Mucosa of descending colon (tissue), 3 donors: ENCODE measurements at regions not wholly inside any gene's neighbourhood (a gene's known extent, or its start where the extent isn't known, plus 50 kb on each side); places are given as distances from the start of the nearest gene placed in this dataset.

Experiments used
- ATAC-seq: fragments of 200-7000 bp; cut with Tn5 transposase; one replicate; pipeline ENCODE4 v1.9.1; 2020; ENCODE audit warnings: mild to moderate bottlenecking, moderate library complexity
- DNase-seq, 3 donors: peaks; one replicate each; pipeline ENCODE4 v3.0.0-alpha.2; 2020
- H3K36me3 ChIP-seq: fragments of 200-600 bp; one replicate; pipeline ENCODE4 v1.8.0; 2021; ENCODE audit warnings: low read depth, mild to moderate bottlenecking
- H3K4me1 ChIP-seq: fragments of 200-600 bp; one replicate; pipeline ENCODE4 v1.8.0; 2021; ENCODE audit warnings: low read depth, mild to moderate bottlenecking
- H3K4me3 ChIP-seq: fragments of 200-600 bp; one replicate; pipeline ENCODE4 v1.8.0; 2021; ENCODE audit warnings: mild to moderate bottlenecking
- H3K9me3 ChIP-seq: fragments of 200-600 bp; one replicate; pipeline ENCODE4 v1.8.0; 2021; ENCODE audit warnings: mild to moderate bottlenecking
- CTCF ChIP-seq: fragments of 200-600 bp; IDR thresholded peaks from one replicate; pipeline ENCODE4 v1.8.0; 2022; ENCODE audit warnings: antibody characterized with exemption, mild to moderate bottlenecking
- intact Hi-C, 2 donors: fragments of 100-400 bp; cut with DNase I in 1 of 2; cut with micrococcal nuclease in 1 of 2; formaldehyde crosslinking; loops; one replicate each; pipeline versions ENCODE4 v1.11.0 to v1.11.1; 2022; cut with DNase I, micrococcal nuclease
- donor health status: DM: no; HTN: no; CAD: no; lungs with moderate emphysema.
- donor health status: DM: no; HTN: no; CAD: no.
- donor health status: DM: no; HTN: yes; CAD: no.

GRCh38 chr2:53087262-53087873, 680.2 kb upstream of the CHAC2 start:
- no peak for DNase-seq
- TF ChIP-seq CTCF: no peak
- Histone ChIP-seq H3K4me1 (no peaks in the 10 kb centered on the region), H3K36me3 (no peaks in the 10 kb centered on the region), H3K9me3 (no peaks in the 10 kb centered on the region), H3K4me3 (no peak overlapping the region)
- intact Hi-C loops: no loop called here
- no peak for ATAC-seq

- Histone ChIP-seq H3K4me3 (no peak overlapping the region), H3K36me3 (no peaks in the 10 kb centered on the region), H3K4me1 (no peaks in the 10 kb centered on the region), H3K9me3 (no peaks in the 10 kb centered on the region)
- intact Hi-C loops: no loop called here
- no peak for DNase-seq
- TF ChIP-seq CTCF: no peak
- ATAC-seq: no peak
Measured at GRCh38 chr2:53077413-53077812, 690.2 kb upstream of the CHAC2 start.

GRCh38 chr2:53075760-53076159, 691.8 kb upstream of the CHAC2 start:
- no peak overlapping the region for H3K4me3 ChIP-seq
- H3K4me1 ChIP-seq: no peaks in the 10 kb centered on the region
- no peaks in the 10 kb centered on the region for H3K36me3 ChIP-seq
- H3K9me3 ChIP-seq: no peaks in the 10 kb centered on the region
- intact Hi-C loops: no loop called here
- DNase-seq: no peak
- no peak for TF ChIP-seq CTCF
- no peak for ATAC-seq

GRCh38 chr2:53067533-53067932, 700.1 kb upstream of the CHAC2 start:
- intact Hi-C loops: no loop called here
- no peak overlapping the region for H3K4me3 ChIP-seq
- no peak for TF ChIP-seq CTCF

GRCh38 chr2:53067056-53067455, 700.5 kb upstream of the CHAC2 start:
- ATAC-seq (no peak), DNase-seq (no peak)
- H3K9me3 ChIP-seq: no peaks in the 10 kb centered on the region
- no peaks in the 10 kb centered on the region for H3K4me1 ChIP-seq
- H3K4me3 ChIP-seq: no peak overlapping the region
- H3K36me3 ChIP-seq: no peaks in the 10 kb centered on the region
- TF ChIP-seq CTCF: no peak
- intact Hi-C loops: no loop called here

More at GRCh38 chr2:53067533-53067932, 700.1 kb upstream of the CHAC2 start:
- Histone ChIP-seq H3K36me3 (no peaks in the 10 kb centered on the region), H3K9me3 (no peaks in the 10 kb centered on the region), H3K4me1 (no peaks in the 10 kb centered on the region)
- DNase-seq: no peak
- ATAC-seq: no peak

- Histone ChIP-seq H3K4me1 (no peaks in the 10 kb centered on the region), H3K9me3 (no peaks in the 10 kb centered on the region), H3K4me3 (no peak overlapping the region), H3K36me3 (no peaks in the 10 kb centered on the region)
- intact Hi-C loops: no loop called here
- ATAC-seq: no peak
- no peak for DNase-seq
- no peak for TF ChIP-seq CTCF
Measured at GRCh38 chr2:53064154-53064553, 703.5 kb upstream of the CHAC2 start.
